A549 (cell line): ENCODE measurements at regions not wholly inside any gene's neighbourhood (a gene's known extent, or its start where the extent isn't known, plus 50 kb on each side); places are given as distances from the start of the nearest gene placed in this dataset.

ENCODE experiments used
- ATAC-seq, 2 experiments: fragments of 200-7000 bp in 1 of 2; fragments of >200 bp in 1 of 2; cut with Nextera tagmentation in 1 of 2; cut with Tn5 transposase in 1 of 2; 3 replicates each; pipeline versions ENCODE4 v1.8.0 to v1.9.1; 2018 to 2020; ENCODE audit warnings: mild to moderate bottlenecking in 1 of 2, moderate library complexity in 1 of 2
- CTCF ChIA-PET: fragments of 300-600 bp; sonication (Branson Sonifier 250); formaldehyde crosslinking; extraction: SDS; loops from one replicate; lab custom pipeline; 2021; ENCODE audit warnings: antibody characterized with exemption, inconsistent platforms; lab: Yijun Ruan, JAX
- POLR2A ChIA-PET: fragments of 350-600 bp; formaldehyde crosslinking; extraction: SDS; loops from one replicate; lab custom pipeline; 2021; ENCODE audit warnings: antibody characterized with exemption, inconsistent platforms; lab: Yijun Ruan, JAX
- DNase-seq, 2 experiments: peaks; one replicate each; pipeline versions ENCODE4 v3.0.0 to v3.0.0-alpha.2; 2011 to 2016; ENCODE audit warnings: low read depth in 1 of 2, low spot score in 1 of 2
- FAIRE-seq: peaks from 2 replicates; lab custom pipeline; 2011; peaks lifted over from hg19 to GRCh38; lab: Jason Lieb, UNC
- H3K27ac ChIP-seq, 2 experiments: fragments of >200 bp; sonication (Bioruptor Twin); formaldehyde crosslinking; 3 replicates each; pipeline ENCODE4 v1.5.1; 2016 to 2017
- H3K4me1 ChIP-seq: fragments of >200 bp; sonication (Bioruptor Twin); formaldehyde crosslinking; 3 replicates; pipeline ENCODE4 v1.6.1; 2016
- H3K4me2 ChIP-seq: fragments of >200 bp; sonication (Bioruptor Twin); formaldehyde crosslinking; 3 replicates; pipeline ENCODE4 v1.6.1; 2016
- H3K4me3 ChIP-seq: fragments of >200 bp; sonication (Bioruptor Twin); formaldehyde crosslinking; 3 replicates; pipeline ENCODE4 v1.5.1; 2016
- H3K9me3 ChIP-seq: fragments of >200 bp; sonication (Bioruptor Twin); formaldehyde crosslinking; 3 replicates; pipeline ENCODE4 v1.6.1; 2016
- CBX2 ChIP-seq: fragments of 200-600 bp; sonication (generic); IDR thresholded peaks from 2 replicates; pipeline ENCODE4 v1.6.1; 2016; ENCODE audit warnings: low read depth, mild to moderate bottlenecking, borderline replicate concordance
- CBX8 ChIP-seq: fragments of 200-600 bp; sonication (generic); IDR thresholded peaks from 2 replicates; pipeline ENCODE4 v1.6.1; 2016
- CEBPB ChIP-seq, 2 experiments: fragments of >200 bp in 1 of 2; sonication (Bioruptor Twin) in 1 of 2; formaldehyde crosslinking in 1 of 2; IDR thresholded peaks; 2 replicates each; pipeline ENCODE4 v1.6.1; 2012 to 2016
- EHMT2 ChIP-seq: fragments of 200-600 bp; sonication (generic); IDR thresholded peaks from 2 replicates; pipeline ENCODE4 v1.6.1; 2016; ENCODE audit warnings: antibody characterized with exemption, low read depth, mild to moderate bottlenecking, moderate library complexity
- ESRRA ChIP-seq: fragments of 150-350 bp; IDR thresholded peaks from 2 replicates; pipeline ENCODE4 v1.6.1; 2014; ENCODE audit warnings: mild to moderate bottlenecking, low read length, borderline replicate concordance
- FOSB ChIP-seq: fragments of 250-450 bp; sonication (Bioruptor Pico); IDR thresholded peaks from 2 replicates; pipeline ENCODE4 v1.5.0; 2020; ENCODE audit warnings: mild to moderate bottlenecking, moderate library complexity
- FOSL2 ChIP-seq, 2 experiments: fragments of 450-650 bp in 1 of 2; fragments of >200 bp in 1 of 2; sonication (Bioruptor Twin) in 1 of 2; formaldehyde crosslinking; IDR thresholded peaks; 2 replicates each; pipeline versions ENCODE4 v1.5.0 to v1.6.1; 2016 to 2020; ENCODE audit warnings: mild to moderate bottlenecking in 1 of 2, moderate library complexity in 1 of 2
- FOXS1 ChIP-seq: fragments of 250-450 bp; sonication (Bioruptor Pico); IDR thresholded peaks from 2 replicates; pipeline ENCODE4 v1.5.0; 2020; ENCODE audit warnings: mild to moderate bottlenecking, moderate library complexity
- GATA3 ChIP-seq: IDR thresholded peaks from 2 replicates; pipeline ENCODE4 v1.6.1; 2012; ENCODE audit warnings: borderline replicate concordance
- HEYL ChIP-seq: fragments of 250-450 bp; sonication (Bioruptor Pico); IDR thresholded peaks from 2 replicates; pipeline ENCODE4 v1.8.0; 2021; ENCODE audit warnings: mild to moderate bottlenecking, moderate library complexity
- HMGXB4 ChIP-seq: fragments of 250-450 bp; sonication (Bioruptor Pico); IDR thresholded peaks from 2 replicates; pipeline ENCODE4 v1.5.0; 2021; ENCODE audit warnings: mild to moderate bottlenecking, moderate library complexity, borderline replicate concordance
- HOXB13 ChIP-seq: fragments of 250-450 bp; sonication (Bioruptor Pico); IDR thresholded peaks from 2 replicates; pipeline ENCODE4 v1.5.0; 2020; ENCODE audit warnings: low read depth, mild to moderate bottlenecking, moderate library complexity
- JUN ChIP-seq, 2 experiments: fragments of >200 bp; sonication (Bioruptor Twin); formaldehyde crosslinking; IDR thresholded peaks; 2 replicates in 1 of 2; 3 replicates in 1 of 2; pipeline ENCODE4 v1.6.1; 2016 to 2017
- KDM1A ChIP-seq: fragments of 200-600 bp; sonication (generic); IDR thresholded peaks from 2 replicates; pipeline ENCODE4 v1.6.1; 2016; ENCODE audit warnings: low read depth, mild to moderate bottlenecking
- NFE2L2 ChIP-seq: fragments of 150-350 bp; conservative IDR thresholded peaks from 2 replicates; pipeline ENCODE4 v1.6.1; 2014; ENCODE audit warnings: low read length
- NPAS2 ChIP-seq: fragments of 250-450 bp; sonication (Bioruptor Pico); IDR thresholded peaks from 2 replicates; pipeline ENCODE4 v1.8.0; 2022; ENCODE audit warnings: mild to moderate bottlenecking, moderate library complexity, borderline replicate concordance
- POLR2A ChIP-seq: IDR thresholded peaks from 2 replicates; pipeline ENCODE4 v1.6.1; 2012; ENCODE audit warnings: mild to moderate bottlenecking, low read length
- POLR2AphosphoS2 ChIP-seq: conservative IDR thresholded peaks from 2 replicates; pipeline ENCODE4 v1.6.1; 2012; ENCODE audit warnings: low read length, improper control_type of control experiment, inconsistent platforms
- RARB ChIP-seq: fragments of 250-450 bp; sonication (Bioruptor Pico); IDR thresholded peaks from 2 replicates; pipeline ENCODE4 v1.8.0; 2021; ENCODE audit warnings: mild to moderate bottlenecking, moderate library complexity
- SREBF2 ChIP-seq: fragments of 450-650 bp; IDR thresholded peaks from 2 replicates; pipeline ENCODE4 v1.6.1; 2014; ENCODE audit warnings: mild to moderate bottlenecking, moderate library complexity
- TFCP2L1 ChIP-seq: fragments of 250-450 bp; sonication (Bioruptor Pico); IDR thresholded peaks from 2 replicates; pipeline ENCODE4 v1.5.0; 2021; ENCODE audit warnings: mild to moderate bottlenecking
- WGBS: methylation state at CpG from one replicate; pipeline ENCODE4 v1.1.6; 2017; ENCODE audit errors: missing lambda C conversion rate; 5-methylcytosine and 5-hydroxymethylcytosine counted together
- TF ChIP-seq, protein P1 (sequence below): fragments of 450-650 bp; IDR thresholded peaks from 2 replicates; pipeline ENCODE4 v1.6.1; 2014; ENCODE audit warnings: antibody characterized with exemption
- TF ChIP-seq, protein P2 (sequence below): fragments of 150-350 bp; IDR thresholded peaks from 2 replicates; pipeline ENCODE4 v1.6.1; 2014; ENCODE audit warnings: low read depth, mild to moderate bottlenecking, low read length
- TF ChIP-seq, protein P3 (sequence below): fragments of >200 bp; sonication (Bioruptor Twin); formaldehyde crosslinking; IDR thresholded peaks from 3 replicates; pipeline ENCODE4 v1.6.1; 2016
- TF ChIP-seq, protein P4 (sequence below): fragments of 200-600 bp; sonication (generic); IDR thresholded peaks from 2 replicates; pipeline ENCODE4 v1.6.1; 2016; ENCODE audit warnings: antibody characterized with exemption, mild to moderate bottlenecking, moderate library complexity

- Histone ChIP-seq H3K4me3 (no peak overlapping the region), H3K27ac (no peak overlapping the region), H3K4me2 (no peak overlapping the region), H3K9me3 (no peaks in the 10 kb centered on the region), H3K4me1 (no peaks in the 10 kb centered on the region)
- FAIRE-seq, result no peak
- no peak for TF ChIP-seq RARB
- no peak for TF ChIP-seq NFE2L2
- no peak for TF ChIP-seq SREBF2
- TF ChIP-seq POLR2A, result no peak
- TF ChIP-seq POLR2AphosphoS2, result no peak
- TF ChIP-seq, protein P1, sequence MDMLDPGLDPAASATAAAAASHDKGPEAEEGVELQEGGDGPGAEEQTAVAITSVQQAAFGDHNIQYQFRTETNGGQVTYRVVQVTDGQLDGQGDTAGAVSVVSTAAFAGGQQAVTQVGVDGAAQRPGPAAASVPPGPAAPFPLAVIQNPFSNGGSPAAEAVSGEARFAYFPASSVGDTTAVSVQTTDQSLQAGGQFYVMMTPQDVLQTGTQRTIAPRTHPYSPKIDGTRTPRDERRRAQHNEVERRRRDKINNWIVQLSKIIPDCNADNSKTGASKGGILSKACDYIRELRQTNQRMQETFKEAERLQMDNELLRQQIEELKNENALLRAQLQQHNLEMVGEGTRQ, result no peak
- TF ChIP-seq JUN (IDR thresholded peaks at IDR 0.05), result no peak
- TF ChIP-seq HOXB13, result no peak
- ATAC-seq, result no peak
- CTCF ChIA-PET, result interaction anchor here (0.7 to 1.1 kb wide), 2 partner anchors 13 to 135 kb away, joined by 4 read pairs; no protein-coding TSS in a partner anchor
- no peak for DNase-seq
- WGBS, result 41% methylated on average over 1 of the region's 1 CpG
- POLR2A ChIA-PET, result no interaction called here
These were observed 102.1 kb upstream of the NT5E start for GRCh38 chr6:85347812-85348211.

GRCh38 chr6:85346196-85346595 is 103.7 kb upstream of the NT5E start:
- FAIRE-seq, result no peak
- TF ChIP-seq, protein P2, sequence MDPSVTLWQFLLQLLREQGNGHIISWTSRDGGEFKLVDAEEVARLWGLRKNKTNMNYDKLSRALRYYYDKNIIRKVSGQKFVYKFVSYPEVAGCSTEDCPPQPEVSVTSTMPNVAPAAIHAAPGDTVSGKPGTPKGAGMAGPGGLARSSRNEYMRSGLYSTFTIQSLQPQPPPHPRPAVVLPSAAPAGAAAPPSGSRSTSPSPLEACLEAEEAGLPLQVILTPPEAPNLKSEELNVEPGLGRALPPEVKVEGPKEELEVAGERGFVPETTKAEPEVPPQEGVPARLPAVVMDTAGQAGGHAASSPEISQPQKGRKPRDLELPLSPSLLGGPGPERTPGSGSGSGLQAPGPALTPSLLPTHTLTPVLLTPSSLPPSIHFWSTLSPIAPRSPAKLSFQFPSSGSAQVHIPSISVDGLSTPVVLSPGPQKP, result no peak
- TF ChIP-seq ESRRA (no peak), HOXB13 (no peak), CBX2 (no peak), KDM1A (no peak), CEBPB (IDR thresholded peaks at IDR 0.05) (no peak), CBX8 (no peak), EHMT2 (no peak), GATA3 (no peak), HMGXB4 (CRISPR knock-in tag) (no peak), NFE2L2 (no peak), FOSB (CRISPR knock-in tag) (no peak), NPAS2 (no peak), FOSL2 (IDR thresholded peaks at IDR 0.05) (no peak), FOSL2 (CRISPR knock-in tag; IDR thresholded peaks at IDR 0.05) (no peak), HEYL (no peak), TFCP2L1 (no peak), FOXS1 (CRISPR knock-in tag) (no peak)
- TF ChIP-seq, protein P3, sequence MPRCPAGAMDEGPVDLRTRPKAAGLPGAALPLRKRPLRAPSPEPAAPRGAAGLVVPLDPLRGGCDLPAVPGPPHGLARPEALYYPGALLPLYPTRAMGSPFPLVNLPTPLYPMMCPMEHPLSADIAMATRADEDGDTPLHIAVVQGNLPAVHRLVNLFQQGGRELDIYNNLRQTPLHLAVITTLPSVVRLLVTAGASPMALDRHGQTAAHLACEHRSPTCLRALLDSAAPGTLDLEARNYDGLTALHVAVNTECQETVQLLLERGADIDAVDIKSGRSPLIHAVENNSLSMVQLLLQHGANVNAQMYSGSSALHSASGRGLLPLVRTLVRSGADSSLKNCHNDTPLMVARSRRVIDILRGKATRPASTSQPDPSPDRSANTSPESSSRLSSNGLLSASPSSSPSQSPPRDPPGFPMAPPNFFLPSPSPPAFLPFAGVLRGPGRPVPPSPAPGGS, result no peak
- TF ChIP-seq, protein P4, sequence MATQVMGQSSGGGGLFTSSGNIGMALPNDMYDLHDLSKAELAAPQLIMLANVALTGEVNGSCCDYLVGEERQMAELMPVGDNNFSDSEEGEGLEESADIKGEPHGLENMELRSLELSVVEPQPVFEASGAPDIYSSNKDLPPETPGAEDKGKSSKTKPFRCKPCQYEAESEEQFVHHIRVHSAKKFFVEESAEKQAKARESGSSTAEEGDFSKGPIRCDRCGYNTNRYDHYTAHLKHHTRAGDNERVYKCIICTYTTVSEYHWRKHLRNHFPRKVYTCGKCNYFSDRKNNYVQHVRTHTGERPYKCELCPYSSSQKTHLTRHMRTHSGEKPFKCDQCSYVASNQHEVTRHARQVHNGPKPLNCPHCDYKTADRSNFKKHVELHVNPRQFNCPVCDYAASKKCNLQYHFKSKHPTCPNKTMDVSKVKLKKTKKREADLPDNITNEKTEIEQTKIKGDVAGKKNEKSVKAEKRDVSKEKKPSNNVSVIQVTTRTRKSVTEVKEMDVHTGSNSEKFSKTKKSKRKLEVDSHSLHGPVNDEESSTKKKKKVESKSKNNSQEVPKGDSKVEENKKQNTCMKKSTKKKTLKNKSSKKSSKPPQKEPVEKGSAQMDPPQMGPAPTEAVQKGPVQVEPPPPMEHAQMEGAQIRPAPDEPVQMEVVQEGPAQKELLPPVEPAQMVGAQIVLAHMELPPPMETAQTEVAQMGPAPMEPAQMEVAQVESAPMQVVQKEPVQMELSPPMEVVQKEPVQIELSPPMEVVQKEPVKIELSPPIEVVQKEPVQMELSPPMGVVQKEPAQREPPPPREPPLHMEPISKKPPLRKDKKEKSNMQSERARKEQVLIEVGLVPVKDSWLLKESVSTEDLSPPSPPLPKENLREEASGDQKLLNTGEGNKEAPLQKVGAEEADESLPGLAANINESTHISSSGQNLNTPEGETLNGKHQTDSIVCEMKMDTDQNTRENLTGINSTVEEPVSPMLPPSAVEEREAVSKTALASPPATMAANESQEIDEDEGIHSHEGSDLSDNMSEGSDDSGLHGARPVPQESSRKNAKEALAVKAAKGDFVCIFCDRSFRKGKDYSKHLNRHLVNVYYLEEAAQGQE, result no peak
- TF ChIP-seq, all 56 proteins: peak for 0
- ATAC-seq, result no peak
- Histone ChIP-seq H3K4me2 (no peak overlapping the region), H3K4me3 (no peak overlapping the region), H3K27ac (no peak overlapping the region), H3K4me1 (no peaks in the 10 kb centered on the region), H3K9me3 (no peaks in the 10 kb centered on the region)
- ChIA-PET CTCF (interaction anchor here (1.2 to 1.9 kb wide), 2 partner anchors 22 to 137 kb away, joined by 3 to 4 read pairs; no protein-coding TSS in a partner anchor), POLR2A (no interaction called here)
- 89% methylated on average over 1 of the region's 1 CpG for WGBS
- no peak for DNase-seq
